HG02571 (cell line): ENCODE measurements at regions not wholly inside any gene's neighbourhood (a gene's known extent, or its start where the extent isn't known, plus 50 kb on each side); places are given as distances from the start of the nearest gene placed in this dataset.
"Not testable (repeated sequence)": the region's sequence is repeated elsewhere in the genome, so short reads cannot be mapped to it uniquely, and the experiment has no call there.

ENCODE experiments used
- ATAC-seq: cut with Tn5 transposase; IDR thresholded peaks from one replicate; pipeline ENCODE4 v1.9.1; 2021; ENCODE audit warnings: mild to moderate bottlenecking, moderate library complexity; ENCODE audit not compliant: unreplicated experiment

GRCh38 chr10:8412541-8412940, 358.1 kb downstream of the GATA3 start:
- no peak for ATAC-seq

- ATAC-seq: not testable (repeated sequence)
These were observed 360.5 kb downstream of the GATA3 start for GRCh38 chr10:8415029-8415428.

- ATAC-seq: no peak
These were observed 361.8 kb downstream of the GATA3 start for GRCh38 chr10:8416192-8416701.

GRCh38 chr10:8416760-8417159, 362.3 kb downstream of the GATA3 start:
- no peak for ATAC-seq

GRCh38 chr10:8417631-8418030, 363.1 kb downstream of the GATA3 start:
- no peak for ATAC-seq

- ATAC-seq: no peak
These were observed 364.1 kb downstream of the GATA3 start for GRCh38 chr10:8418631-8419030.

- no peak for ATAC-seq
These were observed 365.7 kb downstream of the GATA3 start for GRCh38 chr10:8420182-8420581.

- no peak for ATAC-seq
These were observed 370.2 kb downstream of the GATA3 start for GRCh38 chr10:8424555-8425211.

- no peak for ATAC-seq
These were observed 374.2 kb downstream of the GATA3 start for GRCh38 chr10:8428654-8429053.

GRCh38 chr10:8430321-8430720, 375.8 kb downstream of the GATA3 start:
- no peak for ATAC-seq

GRCh38 chr10:8431511-8431910, 377.0 kb downstream of the GATA3 start:
- no peak for ATAC-seq

- no peak for ATAC-seq
These were observed 380.9 kb downstream of the GATA3 start for GRCh38 chr10:8435186-8436055.

- ATAC-seq: no peak
These were observed 383.4 kb downstream of the GATA3 start for GRCh38 chr10:8437896-8438295.

GRCh38 chr10:8438603-8439002, 384.1 kb downstream of the GATA3 start:
- no peak for ATAC-seq

- ATAC-seq: no peak
These were observed 384.6 kb downstream of the GATA3 start for GRCh38 chr10:8439040-8439439.

- ATAC-seq: no peak
These were observed 390.1 kb downstream of the GATA3 start for GRCh38 chr10:8444630-8445029.

GRCh38 chr10:8445353-8445752, 390.9 kb downstream of the GATA3 start:
- no peak for ATAC-seq

GRCh38 chr10:8449909-8450308, 395.4 kb downstream of the GATA3 start:
- ATAC-seq: no peak

GRCh38 chr10:8453587-8453986, 399.1 kb downstream of the GATA3 start:
- ATAC-seq: no peak

GRCh38 chr10:8454357-8454756, 399.9 kb downstream of the GATA3 start:
- no peak for ATAC-seq

GRCh38 chr10:8455181-8455580, 400.7 kb downstream of the GATA3 start:
- no peak for ATAC-seq

- ATAC-seq: no peak
These were observed 401.9 kb downstream of the GATA3 start for GRCh38 chr10:8456386-8456785.
